Gastroesophageal sphincter (tissue), 3 donors: ENCODE measurements at regions not wholly inside any gene's neighbourhood (a gene's known extent, or its start where the extent isn't known, plus 50 kb on each side); places are given as distances from the start of the nearest gene placed in this dataset.

Experiments used
- CTCF ChIP-seq, 4 experiments: fragments of 200-600 bp in 2 of 4; fragments of 450-650 bp in 2 of 4; sonication (generic) in 1 of 4; IDR thresholded peaks; one replicate each; pipeline ENCODE4 v1.5.1; 2017 to 2019; ENCODE audit warnings: antibody characterized with exemption in 4 of 4, mild to moderate bottlenecking in 2 of 4, moderate library complexity in 2 of 4
- POLR2AphosphoS5 ChIP-seq: sonication (generic); formaldehyde crosslinking; IDR thresholded peaks from one replicate; pipeline ENCODE4 v1.6.1; 2017; ENCODE audit warnings: antibody characterized with exemption

GRCh38 chr4:24249972-24250371 is 334.4 kb downstream of the DHX15 start:
- TF ChIP-seq POLR2AphosphoS5: no peak
- no peak for TF ChIP-seq CTCF (IDR thresholded peaks at IDR 0.05)
